NCI-H345 treated with DMSO at 0.1 percent for 48 hours (cell line): ENCODE measurements at regions not wholly inside any gene's neighbourhood (a gene's known extent, or its start where the extent isn't known, plus 50 kb on each side); places are given as distances from the start of the nearest gene placed in this dataset.
"Not testable (repeated sequence)": the region's sequence is repeated elsewhere in the genome, so short reads cannot be mapped to it uniquely, and the experiment has no call there.

ENCODE experiments used
- DNase-seq: peaks from one replicate; lab custom pipeline; 2025; ENCODE audit not compliant: unreplicated experiment; lab: John Stamatoyannopoulos, UW

DNA sequence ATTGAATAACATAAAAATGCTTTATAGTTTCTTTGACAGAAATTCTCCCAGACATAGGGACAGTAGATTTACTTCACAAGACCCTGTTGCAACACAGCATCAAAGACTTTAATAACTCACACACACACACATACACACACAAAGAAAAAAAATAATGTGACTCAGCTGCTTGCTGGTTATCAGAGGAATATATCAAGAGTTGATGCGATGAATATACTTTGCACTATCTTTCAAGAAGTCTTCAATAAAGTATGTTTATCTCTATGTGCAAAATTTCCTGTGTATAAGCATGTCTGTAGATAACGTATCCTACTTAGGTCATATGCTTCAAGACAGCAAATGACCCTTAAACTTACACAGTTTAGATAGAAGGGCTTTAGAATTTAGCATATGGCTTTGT, 243.1 kb downstream of the ARL4A start:
- DNase-seq = no peak

DNA sequence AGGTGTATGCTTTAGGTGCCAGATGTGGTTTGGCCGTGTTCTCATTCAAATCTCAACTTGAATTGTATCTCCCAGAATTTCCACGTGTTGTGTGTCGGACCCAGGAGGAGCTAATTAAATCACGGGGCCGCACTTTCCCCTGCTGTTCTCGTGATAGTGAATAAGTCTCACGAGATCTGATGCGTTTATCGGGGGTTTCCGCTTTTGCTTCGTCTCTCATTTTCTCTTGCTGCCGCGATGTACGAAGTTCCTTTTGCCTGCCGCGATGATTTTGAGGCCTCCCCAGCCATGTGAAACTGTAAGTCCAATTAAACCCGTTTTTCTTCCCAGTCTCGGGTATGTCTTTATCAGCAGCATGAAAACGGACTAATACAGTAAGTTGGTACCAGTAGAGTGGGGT, 244.0 kb downstream of the ARL4A start:
- not testable (repeated sequence) for DNase-seq

DNA sequence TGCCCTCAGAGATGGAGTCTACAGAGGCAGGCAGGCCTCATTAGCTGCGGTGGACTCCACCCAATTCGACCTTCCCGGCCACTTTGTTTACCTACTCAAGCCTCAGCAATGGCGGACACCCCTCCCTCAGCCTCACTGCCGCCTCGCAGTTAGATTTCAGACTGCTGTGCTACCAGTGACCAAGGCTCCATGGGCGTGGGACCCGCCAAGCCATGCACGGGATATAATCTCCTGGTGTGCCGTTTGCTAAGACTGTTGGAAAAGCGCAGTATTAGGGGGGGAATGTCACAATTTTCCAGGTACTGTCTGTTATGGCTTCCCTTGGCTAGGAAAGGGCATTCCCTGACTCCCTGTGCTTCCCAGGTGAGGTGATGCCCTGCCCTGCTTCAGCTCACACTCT, 252.3 kb downstream of the ARL4A start:
- no peak for DNase-seq

GRCh38 chr7:12941512-12941911, 254.1 kb downstream of the ARL4A start:
- DNase-seq = no peak

GRCh38 chr7:12942609-12943008, 255.2 kb downstream of the ARL4A start:
- no peak for DNase-seq

DNA sequence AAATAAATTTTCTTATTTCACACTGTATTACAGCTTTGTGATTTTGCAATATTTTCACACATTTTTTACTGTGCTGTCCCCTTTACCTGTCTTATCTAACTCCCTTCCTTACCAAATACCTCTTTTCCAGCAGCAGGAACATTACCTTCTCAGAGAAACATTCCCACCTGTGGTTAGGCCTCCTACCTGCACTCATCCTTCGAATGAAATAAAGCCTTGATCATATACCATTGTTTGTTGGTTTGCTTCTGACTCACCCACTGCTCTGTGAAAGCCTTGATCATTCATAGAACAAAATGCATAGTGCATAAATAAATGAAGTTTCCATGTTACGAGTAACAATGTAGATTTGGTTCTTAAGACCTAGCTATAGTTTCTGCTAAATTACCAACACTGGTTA, 256.3 kb downstream of the ARL4A start:
- DNase-seq = no peak

DNA sequence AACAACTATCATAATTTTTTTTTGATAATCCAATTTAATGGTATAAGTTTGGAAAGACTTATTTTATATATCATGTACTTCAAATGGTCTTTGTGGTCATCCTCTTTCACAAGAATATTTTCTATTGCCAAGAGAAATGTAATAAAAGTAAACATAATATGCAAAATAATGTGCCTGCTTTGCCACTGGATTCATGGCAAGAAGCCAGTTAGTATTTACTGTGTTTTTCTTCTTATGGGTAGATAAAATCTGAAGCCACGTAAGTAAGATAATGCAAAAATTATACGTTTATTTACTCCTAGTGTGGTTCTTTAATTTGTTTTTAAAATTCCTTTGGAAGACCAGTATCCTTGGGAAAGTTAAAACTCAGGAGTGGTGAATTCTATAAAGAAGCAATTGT, 258.5 kb downstream of the ARL4A start:
- DNase-seq = no peak

DNA sequence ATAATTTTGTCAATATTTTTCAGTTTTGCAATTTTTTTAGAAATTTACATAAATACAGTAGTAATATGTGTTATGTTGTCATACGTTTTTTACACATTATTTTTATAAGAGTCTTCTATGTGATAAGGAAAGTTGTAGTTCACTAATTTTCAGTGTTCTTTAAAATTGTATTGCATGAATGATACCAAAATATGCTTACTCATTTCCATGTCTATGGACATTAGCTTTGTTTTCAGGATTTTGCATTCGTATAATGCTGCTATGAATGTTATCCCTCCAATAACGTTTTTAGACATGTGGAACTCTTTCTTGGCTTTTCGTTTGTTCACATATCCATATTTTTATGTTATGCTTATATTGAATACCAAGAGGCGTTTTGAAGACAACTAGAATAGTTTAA, 260.0 kb downstream of the ARL4A start:
- DNase-seq = no peak

DNA sequence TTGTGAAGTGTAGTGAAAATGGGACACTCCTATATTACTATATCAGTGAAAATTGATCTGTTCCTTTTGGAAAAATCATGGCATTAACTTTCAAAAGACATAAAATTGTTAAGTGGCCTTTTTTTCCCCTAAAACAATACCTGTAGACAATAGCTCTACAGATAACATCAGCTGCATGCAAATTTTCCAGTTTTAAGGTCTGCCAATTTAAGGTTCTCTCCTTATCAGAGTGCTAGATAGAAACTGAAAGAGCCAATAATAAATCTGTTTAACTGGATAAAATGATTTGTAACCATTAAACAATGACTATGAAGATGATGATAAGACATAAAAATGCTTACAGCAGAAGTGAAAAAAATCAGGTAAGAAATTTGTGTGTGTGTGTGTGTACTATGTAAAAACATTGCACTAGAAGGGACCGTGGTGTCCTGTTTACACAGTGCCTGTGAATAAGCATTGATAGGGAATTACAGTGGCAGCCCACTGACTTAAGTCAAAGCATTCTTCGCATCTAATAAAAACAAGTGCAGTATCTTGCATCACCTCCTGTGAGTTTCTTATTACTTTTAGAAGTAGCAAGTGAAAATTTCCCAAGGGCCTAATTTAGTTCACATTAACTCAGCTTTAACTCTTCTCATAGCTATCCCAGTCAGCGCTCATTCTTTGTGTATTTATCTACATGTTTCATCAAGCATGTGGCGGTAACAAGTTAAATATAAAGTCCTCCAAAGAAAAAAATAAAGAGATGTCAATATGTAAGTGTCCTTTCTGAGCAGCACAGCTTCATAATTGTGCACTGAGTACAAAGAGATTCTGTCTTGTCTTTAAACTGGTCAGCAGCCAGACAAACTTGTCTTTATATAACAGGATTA, 261.9 kb downstream of the ARL4A start:
- DNase-seq = no peak

GRCh38 chr7:12951397-12951801, 264.0 kb downstream of the ARL4A start:
- no peak for DNase-seq

DNA sequence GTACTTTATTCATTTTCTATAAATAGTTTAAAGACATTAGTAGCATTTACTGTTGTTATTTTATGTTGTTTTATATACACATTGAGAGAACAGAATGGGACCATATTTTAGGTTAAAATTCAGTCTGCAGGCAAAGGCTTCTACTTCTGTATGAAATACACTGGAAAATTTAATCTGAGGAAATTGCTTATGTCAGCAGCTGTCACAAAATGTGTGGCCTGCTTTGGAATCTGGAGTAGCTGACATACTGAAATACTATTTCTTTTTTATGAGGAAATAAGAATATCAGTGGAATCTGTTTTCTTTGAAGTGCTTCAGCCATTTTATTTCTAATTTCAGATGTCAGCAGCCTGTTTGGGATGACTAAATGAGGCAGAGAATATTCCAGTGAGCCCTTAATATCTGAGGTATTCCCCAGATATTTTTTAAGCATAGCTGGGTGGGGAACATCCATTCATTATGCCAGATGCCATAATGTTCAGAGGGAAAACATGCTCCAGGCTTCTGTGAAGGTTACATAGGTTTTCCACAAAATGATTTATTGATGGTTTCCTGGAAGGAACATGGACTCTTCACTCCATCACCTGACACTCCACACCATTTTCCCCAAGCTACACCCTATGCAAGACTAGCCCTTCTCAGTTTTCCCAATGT, 267.1 kb downstream of the ARL4A start:
- DNase-seq = no peak

- no peak for DNase-seq
Observed at GRCh38 chr7:12957487-12957886, 270.1 kb downstream of the ARL4A start.

DNA sequence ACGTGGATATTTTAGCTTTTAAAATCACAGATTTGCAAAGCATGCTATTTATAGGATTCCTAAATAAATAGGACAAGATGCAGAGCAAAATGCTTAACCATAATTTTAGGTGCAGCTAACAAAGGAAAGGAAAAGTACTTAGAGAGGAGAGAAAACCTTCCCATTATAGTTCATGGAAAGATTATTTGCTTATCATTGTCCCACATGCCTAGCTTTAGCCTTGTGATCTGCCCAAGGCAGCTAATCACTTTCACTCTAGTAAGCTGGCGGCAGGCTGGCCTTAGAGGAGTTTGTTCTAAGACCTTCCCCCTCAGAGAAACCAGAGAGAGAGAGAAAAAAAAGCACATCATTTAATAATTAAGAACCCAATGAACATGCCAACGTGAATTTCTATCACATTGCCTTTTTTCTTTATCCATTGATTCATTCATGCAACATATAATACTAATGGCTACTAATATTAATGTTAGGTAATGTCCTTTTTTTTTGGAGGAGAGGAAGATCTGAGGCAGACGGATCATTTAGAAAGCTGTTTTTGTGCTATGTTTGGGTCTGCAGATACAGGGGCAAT, 274.6 kb downstream of the ARL4A start:
- DNase-seq = no peak

DNA sequence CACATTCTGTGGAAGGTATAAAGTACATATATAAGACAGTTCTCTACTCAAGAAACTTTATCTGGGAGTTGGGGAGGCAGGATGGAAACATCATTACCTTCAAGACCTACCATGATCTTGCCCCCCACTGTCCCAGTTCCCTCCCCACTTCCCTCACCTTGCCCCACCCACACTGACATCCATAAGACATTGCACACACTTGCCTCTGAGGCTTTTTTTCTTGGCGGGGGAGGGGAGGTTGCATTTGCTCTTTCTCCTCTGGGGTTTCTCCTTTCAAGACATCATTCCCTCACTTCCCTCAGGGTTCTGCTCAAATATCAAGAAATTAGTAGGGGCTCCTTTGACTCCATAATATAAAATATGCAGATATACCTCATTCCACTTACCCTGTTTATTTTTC, 276.0 kb downstream of the ARL4A start:
- no peak for DNase-seq

- DNase-seq = no peak
Observed at GRCh38 chr7:12964836-12965235, 277.4 kb downstream of the ARL4A start.

DNA sequence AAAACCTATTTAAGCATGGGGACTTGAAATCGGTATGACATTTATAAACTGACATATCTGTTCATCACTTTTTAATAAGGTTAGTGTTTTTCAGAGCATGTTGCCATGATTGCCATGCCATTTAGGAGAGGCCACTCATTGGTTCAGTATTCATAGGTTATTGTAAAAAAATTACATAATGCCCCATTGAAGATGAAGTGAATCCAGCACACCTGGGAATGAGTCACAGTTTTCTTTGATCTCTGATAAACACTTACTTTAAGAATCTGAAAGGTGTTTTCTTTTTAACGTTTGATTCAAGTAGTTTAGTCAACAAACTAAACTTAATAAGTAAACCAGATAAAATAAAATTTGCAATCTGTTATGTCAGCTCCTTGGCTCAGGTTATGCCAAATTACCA, 278.3 kb downstream of the ARL4A start:
- no peak for DNase-seq

- no peak for DNase-seq
Observed at GRCh38 chr7:12967322-12967721, 279.9 kb downstream of the ARL4A start.

- no peak for DNase-seq
Observed at GRCh38 chr7:12968836-12969422, 281.5 kb downstream of the ARL4A start.

DNA sequence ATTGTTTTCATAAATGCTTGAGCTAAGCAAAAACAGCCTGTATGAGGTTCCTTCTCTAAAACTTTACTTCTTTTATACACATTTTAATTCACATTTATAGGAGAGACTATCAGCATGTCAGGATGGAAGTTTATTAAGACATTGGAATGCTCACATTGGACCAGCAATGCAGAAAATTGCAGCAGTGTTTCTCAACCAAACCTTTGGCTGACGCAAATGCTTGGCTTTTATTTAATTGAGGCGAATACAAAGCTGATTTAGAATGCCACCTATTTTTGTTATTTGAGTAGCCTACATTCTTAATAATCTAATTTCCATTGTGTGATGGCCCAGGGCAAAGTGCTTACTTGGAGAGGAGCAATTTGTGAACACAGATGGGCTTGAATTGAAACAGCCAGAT, 283.2 kb downstream of the ARL4A start:
- no peak for DNase-seq

DNA sequence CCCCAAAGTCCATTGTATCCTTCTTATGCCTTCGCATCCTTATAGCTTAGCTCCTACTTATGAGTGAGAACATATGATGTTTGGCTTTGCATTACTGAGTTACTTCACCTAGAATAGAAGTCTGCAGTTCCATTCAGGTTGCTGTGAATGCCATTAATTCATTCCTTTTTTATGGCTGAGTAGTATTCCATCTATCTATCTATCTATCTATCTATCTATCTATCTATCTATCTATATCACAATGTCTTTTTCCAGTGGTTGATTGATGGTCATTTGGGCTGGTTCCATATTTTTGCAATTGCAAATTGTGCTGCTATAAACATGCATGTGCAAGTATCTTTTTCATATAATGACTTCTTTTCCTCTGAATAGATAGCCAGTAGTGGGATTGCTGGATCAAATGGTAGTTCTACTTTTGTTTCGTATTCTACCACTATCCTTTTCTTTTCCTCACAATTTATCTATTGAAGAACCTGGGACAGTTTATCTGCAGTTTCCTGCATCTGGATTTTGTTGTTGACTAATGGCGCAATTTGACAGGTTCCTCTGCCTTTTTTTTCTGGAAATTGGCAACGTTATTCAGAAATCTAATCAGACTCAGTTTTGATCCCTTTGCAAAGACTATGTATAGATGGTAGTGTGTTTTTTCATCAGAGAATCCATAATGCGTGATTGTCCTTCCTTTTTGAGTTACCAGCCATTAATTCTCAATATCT, 287.2 kb downstream of the ARL4A start:
- DNase-seq = no peak

GRCh38 chr7:12975412-12975811, 288.0 kb downstream of the ARL4A start:
- DNase-seq = no peak
